Stimulated activated naive CD4-positive, alpha-beta T cell treated with Interleukin-2 at 50 U/mL for 16 hours (primary cell): ENCODE measurements at regions not wholly inside any gene's neighbourhood (a gene's known extent, or its start where the extent isn't known, plus 50 kb on each side); places are given as distances from the start of the nearest gene placed in this dataset.

Experiments used
- DNase-seq: peaks from one replicate; lab custom pipeline; 2025; lab: John Stamatoyannopoulos, UW

GRCh38 chr2:192373221-192373620, 178.5 kb upstream of the TMEFF2 start:
- DNase-seq: no peak

- DNase-seq: no peak
Observed at GRCh38 chr2:192369969-192370368, 175.2 kb upstream of the TMEFF2 start.

- no peak for DNase-seq
Observed at GRCh38 chr2:192357217-192357616, 162.5 kb upstream of the TMEFF2 start.

GRCh38 chr2:192354512-192355244, 159.9 kb upstream of the TMEFF2 start:
- no peak for DNase-seq

- DNase-seq: no peak
Observed at GRCh38 chr2:192347542-192347941, 152.8 kb upstream of the TMEFF2 start.

- no peak for DNase-seq
Observed at GRCh38 chr2:192345287-192345686, 150.6 kb upstream of the TMEFF2 start.

- no peak for DNase-seq
Observed at GRCh38 chr2:192333642-192334041, 138.9 kb upstream of the TMEFF2 start.

GRCh38 chr2:192328297-192328696, 133.6 kb upstream of the TMEFF2 start:
- DNase-seq: no peak

GRCh38 chr2:192327576-192327975, 132.8 kb upstream of the TMEFF2 start:
- DNase-seq: no peak

GRCh38 chr2:192315543-192315942, 120.8 kb upstream of the TMEFF2 start:
- no peak for DNase-seq

GRCh38 chr2:192314800-192315481, 120.2 kb upstream of the TMEFF2 start:
- no peak for DNase-seq

- DNase-seq: no peak
Observed at GRCh38 chr2:192313773-192314172, 119.0 kb upstream of the TMEFF2 start.

- DNase-seq: no peak
Observed at GRCh38 chr2:192311701-192312460, 117.1 kb upstream of the TMEFF2 start.

- no peak for DNase-seq
Observed at GRCh38 chr2:192307530-192307929, 112.8 kb upstream of the TMEFF2 start.

- no peak for DNase-seq
Observed at GRCh38 chr2:192298664-192299063, 103.9 kb upstream of the TMEFF2 start.

- no peak for DNase-seq
Observed at GRCh38 chr2:192292478-192292877, 97.7 kb upstream of the TMEFF2 start.

GRCh38 chr2:192288295-192288694, 93.6 kb upstream of the TMEFF2 start:
- DNase-seq: no peak

GRCh38 chr2:192286093-192286701, 91.5 kb upstream of the TMEFF2 start:
- no peak for DNase-seq

GRCh38 chr2:192283450-192283849, 88.7 kb upstream of the TMEFF2 start:
- DNase-seq: no peak

- DNase-seq: no peak
Observed at GRCh38 chr2:192278701-192279100, 84.0 kb upstream of the TMEFF2 start.

- no peak for DNase-seq
Observed at GRCh38 chr2:192277494-192278109, 82.9 kb upstream of the TMEFF2 start.

- DNase-seq: no peak
Observed at GRCh38 chr2:192275632-192276031, 80.9 kb upstream of the TMEFF2 start.
